ENCODE measurements at regions not wholly inside any gene's neighbourhood (a gene's known extent, or its start where the extent isn't known, plus 50 kb on each side); places are given as distances from the start of the nearest gene placed in this dataset.
"Not testable (repeated sequence)": the region's sequence is repeated elsewhere in the genome, so short reads cannot be mapped to it uniquely, and the experiment has no call there.

GRCh38 chr21:35482933-35483662 is 434.0 kb upstream of the RUNX1 start:
- no peak for DNase-seq

DNA sequence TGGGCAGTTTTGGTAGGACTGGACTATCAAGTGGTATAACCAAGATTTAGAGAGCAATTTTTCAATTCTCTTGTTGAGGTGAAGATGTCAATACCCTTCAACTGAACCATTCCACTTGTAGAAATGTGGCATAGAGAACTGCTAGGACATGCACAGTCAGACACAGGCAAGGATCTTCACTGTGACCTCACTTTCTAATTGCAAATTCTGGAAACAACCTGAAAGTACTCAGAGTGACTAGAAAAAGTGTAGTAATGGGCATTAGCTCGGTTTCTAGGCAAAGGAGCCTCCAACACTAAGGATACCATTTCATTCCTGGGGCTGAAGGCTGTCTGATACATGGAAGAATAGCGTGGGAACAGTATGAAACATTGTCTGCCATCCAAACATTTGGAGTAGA is 433.0 kb upstream of the RUNX1 start:
- DNase-seq = no peak

DNA sequence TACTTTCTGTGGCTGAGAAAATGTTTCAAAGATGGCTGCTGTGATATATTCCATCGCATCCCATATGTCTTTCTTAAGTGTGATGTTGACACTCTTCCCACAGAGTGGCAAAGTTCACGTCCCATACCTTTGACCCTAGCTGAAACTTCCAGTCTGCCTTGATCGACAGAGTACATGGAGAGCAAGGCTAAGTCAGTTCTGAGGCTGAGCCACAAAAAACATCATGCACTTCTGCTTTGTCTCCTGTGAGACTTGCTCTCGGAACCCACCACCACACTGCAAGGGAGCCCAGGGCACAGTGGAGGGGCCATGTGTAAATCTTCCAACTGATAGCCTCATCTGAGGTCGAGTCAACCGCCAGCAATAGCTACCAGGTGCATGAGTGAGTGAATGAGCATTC is 431.9 kb upstream of the RUNX1 start:
- no peak for DNase-seq

- DNase-seq = no peak
Measured at GRCh38 chr21:35479529-35479928, 430.4 kb upstream of the RUNX1 start.

DNA sequence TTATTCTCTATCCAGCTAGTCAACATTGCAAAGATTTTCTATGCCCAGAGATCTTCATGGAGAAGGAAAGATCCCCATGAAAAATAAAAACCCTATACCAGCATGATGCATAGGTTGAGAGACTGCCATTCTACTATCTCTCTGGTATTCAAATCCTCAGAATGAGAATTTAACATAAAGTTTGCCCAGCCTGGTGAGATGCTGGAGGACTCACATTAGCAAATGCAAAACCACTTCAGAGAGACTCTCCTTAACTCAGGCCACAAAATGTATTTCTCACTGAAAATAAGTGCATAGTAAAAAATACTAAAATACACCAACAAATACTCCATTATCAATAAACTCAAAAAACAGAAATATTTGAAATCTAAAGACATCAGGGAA is 430.0 kb upstream of the RUNX1 start:
- no peak for DNase-seq

GRCh38 chr21:35478161-35479064 is 429.3 kb upstream of the RUNX1 start:
- no peak for DNase-seq

- DNase-seq = no peak
Measured at GRCh38 chr21:35477622-35478021, 428.5 kb upstream of the RUNX1 start.

- no peak for DNase-seq
Measured at GRCh38 chr21:35476621-35477395, 427.7 kb upstream of the RUNX1 start.

DNA sequence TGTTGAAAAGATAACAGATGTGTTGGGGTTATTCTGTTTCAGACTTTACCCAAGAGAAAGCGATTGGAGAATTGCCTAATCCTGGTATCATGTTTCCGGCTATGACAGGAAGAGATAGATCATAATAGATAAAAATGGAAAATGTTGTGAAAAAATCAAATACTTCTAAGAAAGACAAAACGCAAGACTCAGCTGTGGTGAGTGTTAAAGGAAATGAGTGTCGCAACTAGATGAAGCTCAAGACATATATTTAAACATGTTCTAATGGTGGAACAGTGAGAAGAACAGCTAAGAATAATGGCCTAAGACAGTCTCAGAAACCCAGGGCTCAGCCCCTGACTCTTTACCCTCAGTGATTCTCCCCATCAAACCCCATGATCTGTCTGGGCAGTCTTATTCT is 426.7 kb upstream of the RUNX1 start:
- DNase-seq = no peak

- DNase-seq = no peak
Measured at GRCh38 chr21:35475009-35475408, 425.9 kb upstream of the RUNX1 start.

GRCh38 chr21:35473496-35473895 is 424.4 kb upstream of the RUNX1 start:
- no peak for DNase-seq

GRCh38 chr21:35470522-35470921 is 421.4 kb upstream of the RUNX1 start:
- DNase-seq = peak in 1 of 2 experiments; percentile 50

DNA sequence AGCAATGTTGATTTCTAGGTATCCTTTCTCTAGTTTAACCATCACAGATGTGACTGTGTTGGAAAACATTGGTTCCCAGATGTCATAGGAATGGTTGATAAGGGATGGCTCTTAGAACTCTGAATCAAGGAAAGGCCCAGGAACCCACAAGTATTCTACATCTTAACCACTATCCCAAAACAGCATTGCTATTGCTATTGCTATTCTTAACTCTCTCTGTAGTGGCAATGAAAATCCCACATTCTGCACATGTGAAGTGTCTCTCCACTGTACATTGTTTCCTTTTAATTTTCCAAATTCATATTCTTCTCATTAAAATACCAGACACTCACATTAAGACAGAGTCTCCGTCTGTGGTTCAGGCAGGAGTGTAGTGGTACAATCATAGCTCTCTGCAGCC is 420.4 kb upstream of the RUNX1 start:
- no peak for DNase-seq

DNA sequence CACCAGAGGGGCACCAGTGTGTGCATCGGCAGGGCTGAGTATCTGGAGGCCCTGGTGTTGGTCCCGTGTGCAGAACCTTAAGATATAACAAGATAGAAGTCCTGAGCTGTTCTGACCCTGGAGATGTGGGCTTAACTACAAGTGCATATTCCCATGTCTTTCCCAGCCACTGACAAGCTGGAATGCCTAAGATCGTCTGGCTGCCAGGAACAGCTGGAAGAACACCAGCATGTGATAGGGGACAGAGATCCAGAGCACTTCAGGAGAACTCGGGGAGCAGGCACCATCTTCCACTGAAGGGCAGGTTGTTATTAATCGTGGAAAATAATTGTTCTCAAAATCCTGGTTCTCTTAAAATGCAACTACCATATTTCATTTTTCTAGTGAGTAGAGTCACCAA is 419.9 kb upstream of the RUNX1 start:
- no peak for DNase-seq

DNA sequence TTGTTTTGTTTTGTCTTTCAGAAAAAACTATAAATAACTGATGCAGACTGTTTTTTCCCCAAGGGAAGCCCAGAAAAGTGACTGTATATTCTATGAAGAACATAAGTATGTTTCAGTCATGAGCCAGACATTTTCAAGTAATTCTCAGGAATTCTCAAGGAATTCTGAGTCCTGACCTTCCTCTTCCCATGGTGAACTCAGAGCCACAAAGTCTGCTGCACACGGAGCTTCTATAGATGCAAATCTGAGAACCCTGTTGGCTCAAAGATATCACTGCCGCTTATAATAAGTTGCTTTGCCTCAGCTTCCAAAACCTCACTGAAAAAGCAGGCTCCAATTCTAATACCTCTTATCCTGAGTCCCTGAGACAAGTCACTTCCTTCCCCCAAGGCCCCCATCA is 418.5 kb upstream of the RUNX1 start:
- DNase-seq = no peak

- not testable (repeated sequence) for DNase-seq
Measured at GRCh38 chr21:35466681-35467080, 417.6 kb upstream of the RUNX1 start.

GRCh38 chr21:35465741-35466140 is 416.6 kb upstream of the RUNX1 start:
- DNase-seq = no peak

GRCh38 chr21:35461700-35462099 is 412.6 kb upstream of the RUNX1 start:
- no peak for DNase-seq

DNA sequence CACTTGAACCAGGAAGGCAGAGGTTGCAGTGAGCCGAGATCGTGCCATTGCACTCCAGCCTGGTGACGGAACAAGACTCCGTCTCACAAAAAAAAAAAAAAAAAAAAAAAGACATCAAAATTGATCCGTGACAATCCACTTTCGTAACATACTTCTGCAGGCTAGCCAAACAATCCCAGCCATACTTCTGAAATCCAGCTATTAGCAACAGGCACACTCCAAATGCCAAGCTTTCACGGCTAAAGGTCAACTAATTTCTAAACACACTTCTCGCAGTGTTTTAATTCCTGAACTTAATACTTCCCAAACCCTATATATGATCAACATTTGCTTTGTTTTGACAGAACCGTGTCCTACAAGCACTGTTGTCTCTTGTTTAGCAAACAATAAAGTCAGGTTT is 411.3 kb upstream of the RUNX1 start:
- no peak for DNase-seq

DNA sequence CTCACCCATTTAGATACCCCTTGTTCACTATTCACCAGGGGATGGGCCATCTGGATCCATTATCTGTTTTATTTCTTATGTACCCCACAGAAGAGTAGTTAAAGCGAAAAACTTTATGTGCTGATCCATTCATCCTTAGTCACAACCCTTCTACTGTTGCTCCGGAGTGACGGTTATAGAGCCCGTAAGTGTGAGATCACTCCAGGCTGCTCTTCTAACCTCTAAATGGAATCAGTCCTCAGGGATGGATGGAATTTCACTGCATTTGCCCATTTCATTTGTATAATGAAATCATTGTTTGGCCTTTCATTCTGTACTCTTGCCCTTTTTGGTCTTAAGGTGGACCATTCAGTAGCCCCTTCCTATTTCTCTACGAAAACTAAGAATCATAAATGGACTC is 409.3 kb upstream of the RUNX1 start:
- no peak for DNase-seq

GRCh38 chr21:35457097-35457804 is 408.1 kb upstream of the RUNX1 start:
- no peak for DNase-seq

DNA sequence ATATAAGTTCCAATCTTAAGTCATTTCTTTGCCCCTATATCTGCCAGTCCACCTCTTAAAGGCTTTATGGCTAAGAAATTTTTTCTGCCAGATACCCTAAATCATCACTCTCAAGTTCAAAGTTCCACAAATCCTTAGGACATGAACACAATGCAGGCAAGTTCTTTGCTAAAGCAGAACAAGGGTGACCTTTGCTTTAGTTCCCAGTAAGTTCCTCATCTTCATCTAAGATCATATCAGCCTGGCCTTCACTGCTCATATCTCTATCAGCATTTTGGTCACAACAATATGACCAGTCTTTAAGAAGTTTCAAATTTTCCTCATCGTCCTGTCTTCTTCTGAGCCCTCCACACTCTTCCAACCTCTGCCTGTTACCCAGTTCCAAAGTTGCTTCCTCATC is 402.2 kb upstream of the RUNX1 start:
- DNase-seq = no peak

- no peak for DNase-seq
Measured at GRCh38 chr21:35450830-35451229, 401.7 kb upstream of the RUNX1 start.

Measured in NCI-H526 (cell line).